IMR-90 (cell line): ENCODE measurements at regions not wholly inside any gene's neighbourhood (a gene's known extent, or its start where the extent isn't known, plus 50 kb on each side); places are given as distances from the start of the nearest gene placed in this dataset.

ENCODE experiments used
- ATAC-seq: fragments of 200-7000 bp; cut with Tn5 transposase; 2 replicates; pipeline ENCODE4 v1.9.1; 2020; ENCODE audit warnings: low read depth, mild to moderate bottlenecking, moderate library complexity
- BruUV-seq: library from RNA; stranded (reverse); fragments of 400-500 nt; replicated peaks from 2 replicates; lab custom pipeline; 2021; lab: Mats Ljungman, UMichigan
- CTCF ChIA-PET: fragments of 300-600 bp; formaldehyde crosslinking; extraction: SDS; loops from one replicate; lab custom pipeline; 2021; ENCODE audit warnings: antibody characterized with exemption; lab: Yijun Ruan, JAX
- POLR2A ChIA-PET: fragments of 300-600 bp; sonication (Branson Sonifier 250); formaldehyde crosslinking; loops from one replicate; lab custom pipeline; 2022; ENCODE audit warnings: antibody characterized with exemption; ENCODE audit not compliant: unreplicated experiment; lab: Charles Lee
- DNase-seq: peaks from one replicate; pipeline ENCODE4 v3.0.0; 2013
- H2AFZ ChIP-seq: replicated peaks from 2 replicates; pipeline ENCODE3; 2013; ENCODE audit warnings: low read length, mild to moderate bottlenecking; ENCODE audit not compliant: poor library complexity
- H2AK5ac ChIP-seq: 2 replicates; pipeline ENCODE4 v1.6.1; 2013; ENCODE audit warnings: low read depth, low read length, inconsistent platforms
- H2AK9ac ChIP-seq: replicated peaks from 2 replicates; pipeline ENCODE3; 2013; ENCODE audit warnings: mild to moderate bottlenecking, low read depth, low read length, moderate library complexity; ENCODE audit not compliant: poor library complexity
- H2BK120ac ChIP-seq: 2 replicates; pipeline ENCODE4 v1.6.1; 2013; ENCODE audit warnings: low read depth, low read length, inconsistent platforms
- H2BK15ac ChIP-seq: 3 replicates; pipeline ENCODE4 v1.6.1; 2013; ENCODE audit warnings: low read depth, low read length, inconsistent platforms
- H2BK20ac ChIP-seq: 2 replicates; pipeline ENCODE4 v1.6.1; 2013; ENCODE audit warnings: low read depth, mild to moderate bottlenecking, inconsistent platforms, low read length, moderate library complexity
- H2BK5ac ChIP-seq: 2 replicates; pipeline ENCODE4 v1.6.1; 2013; ENCODE audit warnings: mild to moderate bottlenecking, low read depth, low read length, inconsistent platforms; ENCODE audit not compliant: poor library complexity, severe bottlenecking
- H3K14ac ChIP-seq: replicated peaks from 2 replicates; pipeline ENCODE4 v1.6.1; 2013; ENCODE audit warnings: low read depth, low read length, inconsistent platforms
- H3K18ac ChIP-seq: 2 replicates; pipeline ENCODE4 v1.6.1; 2013; ENCODE audit warnings: low read depth, low read length, control low read depth
- H3K23ac ChIP-seq: 2 replicates; pipeline ENCODE4 v1.6.1; 2013; ENCODE audit warnings: low read depth, low read length, inconsistent platforms
- H3K27ac ChIP-seq: 2 replicates; pipeline ENCODE4 v1.5.1; 2013; ENCODE audit warnings: mild to moderate bottlenecking, control low read depth, low read length; ENCODE audit not compliant: insufficient read depth
- H3K27me3 ChIP-seq: 2 replicates; pipeline ENCODE4 v1.6.1; 2013; ENCODE audit warnings: low read length; ENCODE audit not compliant: control insufficient read depth, insufficient read depth
- H3K36me3 ChIP-seq: 2 replicates; pipeline ENCODE4 v1.6.1; 2013; ENCODE audit warnings: low read length, mixed read lengths; ENCODE audit not compliant: control insufficient read depth, insufficient read depth
- H3K4ac ChIP-seq: 2 replicates; pipeline ENCODE4 v1.6.1; 2013; ENCODE audit warnings: low read depth, low read length, inconsistent platforms
- H3K4me1 ChIP-seq: 2 replicates; pipeline ENCODE4 v1.6.1; 2013; ENCODE audit warnings: low read length, mixed read lengths; ENCODE audit not compliant: control insufficient read depth, insufficient read depth
- H3K4me2 ChIP-seq: 2 replicates; pipeline ENCODE4 v1.6.1; 2013; ENCODE audit warnings: low read depth, mild to moderate bottlenecking, control low read depth, low read length, moderate library complexity
- H3K4me3 ChIP-seq: 2 replicates; pipeline ENCODE4 v1.5.1; 2013; ENCODE audit warnings: low read depth, mild to moderate bottlenecking, control low read depth, low read length, moderate library complexity; ENCODE audit not compliant: insufficient read depth
- H3K56ac ChIP-seq: 2 replicates; pipeline ENCODE4 v1.6.1; 2013; ENCODE audit warnings: low read length, inconsistent platforms; ENCODE audit not compliant: insufficient read depth; ENCODE audit errors: extremely low read depth
- H3K79me1 ChIP-seq, 2 experiments: 2 replicates each; pipeline ENCODE4 v1.6.1; 2013; ENCODE audit warnings: low read length in 2 of 2, inconsistent platforms in 1 of 2, low read depth in 1 of 2
- H3K9ac ChIP-seq: 2 replicates; pipeline ENCODE4 v1.6.1; 2013; ENCODE audit warnings: low read depth, low read length, control low read depth
- H3K9me1 ChIP-seq: 2 replicates; pipeline ENCODE4 v1.6.1; 2013; ENCODE audit warnings: low read length, inconsistent platforms; ENCODE audit not compliant: insufficient read depth
- H3K9me3 ChIP-seq: 2 replicates; pipeline ENCODE4 v1.6.1; 2013; ENCODE audit warnings: low read length; ENCODE audit not compliant: control insufficient read depth, insufficient read depth
- H4K20me1 ChIP-seq: 2 replicates; pipeline ENCODE4 v1.6.1; 2013; ENCODE audit warnings: low read length, inconsistent platforms; ENCODE audit not compliant: insufficient read depth
- H4K5ac ChIP-seq: 2 replicates; pipeline ENCODE4 v1.6.1; 2013; ENCODE audit warnings: mild to moderate bottlenecking, low read depth, low read length, control low read depth
- H4K8ac ChIP-seq, 2 experiments: 2 replicates each; pipeline ENCODE4 v1.6.1; 2013; ENCODE audit warnings: low read depth in 2 of 2, low read length in 2 of 2, control low read depth in 1 of 2, inconsistent platforms in 1 of 2
- H4K91ac ChIP-seq: 2 replicates; pipeline ENCODE4 v1.6.1; 2013; ENCODE audit warnings: low read depth, low read length, inconsistent platforms; ENCODE audit not compliant: insufficient read depth
- BHLHE40 ChIP-seq: fragments of 150-350 bp; IDR thresholded peaks from 2 replicates; pipeline ENCODE4 v1.6.1; 2016; ENCODE audit warnings: mild to moderate bottlenecking, low read depth, low read length
- CEBPB ChIP-seq: IDR thresholded peaks from 2 replicates; pipeline ENCODE4 v1.6.1; 2012; ENCODE audit warnings: low read depth, low read length, improper control_type of control experiment
- CHD1 ChIP-seq: IDR thresholded peaks from 2 replicates; pipeline ENCODE4 v1.6.1; 2012; ENCODE audit warnings: low read depth, low read length, improper control_type of control experiment
- MAFK ChIP-seq: IDR thresholded peaks from 2 replicates; pipeline ENCODE4 v1.6.1; 2012; ENCODE audit warnings: low read depth, low read length, improper control_type of control experiment
- MAZ ChIP-seq: IDR thresholded peaks from 2 replicates; pipeline ENCODE4 v1.6.1; 2012; ENCODE audit warnings: low read depth, mild to moderate bottlenecking, low read length, improper control_type of control experiment, moderate library complexity, borderline replicate concordance
- MXI1 ChIP-seq: IDR thresholded peaks from 2 replicates; pipeline ENCODE4 v1.6.1; 2012; ENCODE audit warnings: low read depth, mild to moderate bottlenecking, low read length, moderate library complexity, borderline replicate concordance
- NFE2L2 ChIP-seq: fragments of 150-350 bp; IDR thresholded peaks from 2 replicates; pipeline ENCODE4 v1.6.1; 2016; ENCODE audit warnings: low read depth, mild to moderate bottlenecking, low read length
- POLR2A ChIP-seq: IDR thresholded peaks from 2 replicates; pipeline ENCODE4 v1.6.1; 2012; ENCODE audit warnings: mild to moderate bottlenecking, low read depth, low read length
- RAD21 ChIP-seq: IDR thresholded peaks from 2 replicates; pipeline ENCODE4 v1.6.1; 2012; ENCODE audit warnings: low read length, improper control_type of control experiment
- RCOR1 ChIP-seq: IDR thresholded peaks from 2 replicates; pipeline ENCODE4 v1.6.1; 2012; ENCODE audit warnings: mild to moderate bottlenecking, low read length, improper control_type of control experiment; ENCODE audit not compliant: insufficient replicate concordance
- RFX5 ChIP-seq: IDR thresholded peaks from 2 replicates; pipeline ENCODE4 v1.8.0; 2012; ENCODE audit warnings: low read depth, mild to moderate bottlenecking, low read length, moderate library complexity
- SMC3 ChIP-seq: fragments of 150-350 bp; IDR thresholded peaks from 2 replicates; pipeline ENCODE4 v1.6.1; 2016; ENCODE audit warnings: low read depth, mild to moderate bottlenecking, antibody characterized with exemption, low read length, moderate library complexity
- WGBS, 2 experiments: methylation state at CpG; one replicate each; pipeline versions ENCODE4 v1.1.5 to v1.1.7; 2013; ENCODE audit warnings: missing lambda C conversion rate in 2 of 2; ENCODE audit not compliant: insufficient read length in 1 of 2; ENCODE audit errors: extremely low coverage in 2 of 2; 5-methylcytosine and 5-hydroxymethylcytosine counted together
- dilution Hi-C: fragments of 300-500 bp; cut with HindIII; formaldehyde crosslinking; loops from one replicate; pipeline ENCODE4 v1.14.3; 2018; ENCODE audit warnings: low sequenced_read_pairs; ENCODE audit not compliant: unreplicated experiment
- in situ Hi-C: fragments of 300-500 bp; cut with MboI; formaldehyde crosslinking; loops from 3 replicates; pipeline ENCODE4 v1.14.3; 2019; ENCODE audit warnings: low sequenced_read_pairs, inconsistent platforms, mixed read lengths
- intact Hi-C: fragments of 100-400 bp; cut with micrococcal nuclease; formaldehyde crosslinking; loops from 2 replicates; pipeline ENCODE4 v1.10.0; 2022
- TF ChIP-seq, protein P1 (sequence below): conservative IDR thresholded peaks from 2 replicates; pipeline ENCODE4 v1.5.1; 2012; ENCODE audit warnings: mild to moderate bottlenecking, low read depth, low read length, improper control_type of control experiment
- TF ChIP-seq, protein P2 (sequence below): fragments of 150-350 bp; IDR thresholded peaks from 2 replicates; pipeline ENCODE4 v1.6.1; 2016; ENCODE audit warnings: low read depth, mild to moderate bottlenecking, low read length, moderate library complexity, borderline replicate concordance
- TF ChIP-seq, protein P3 (sequence below): fragments of 150-350 bp; IDR thresholded peaks from 2 replicates; pipeline ENCODE4 v1.6.1; 2017; ENCODE audit warnings: mild to moderate bottlenecking, antibody characterized with exemption, low read length, low read depth

- H3K4ac ChIP-seq, result peak overlapping the region; percentile 99
- peak overlapping the region; percentile 96; the same call in 2 of the 3 replicates for H2BK15ac ChIP-seq
- DNase-seq, result peak; percentile 96
- peaks cover 19% of the 10 kb centered on the region for H3K9me1 ChIP-seq
- in situ Hi-C loops, result no loop called here
- peaks cover 17% of the 10 kb centered on the region for H3K4me1 ChIP-seq
- H3K18ac ChIP-seq, result peak overlapping the region; percentile 84
- H4K8ac ChIP-seq, result peak overlapping the region; percentile 29 to 94
- ATAC-seq, result peak; percentile 93
- H3K79me1 ChIP-seq, result peaks cover 5 to 72% of the 10 kb centered on the region in 2 experiments; a peak in 3 of 4 replicates
- H2BK5ac ChIP-seq, result peak overlapping the region; percentile 72
- ChIA-PET POLR2A (no interaction called here), CTCF (interaction anchor here (0.6 to 1.2 kb wide), 3 partner anchors 23 to 1135 kb away, joined by 3 to 4 read pairs (median 3); no protein-coding TSS in a partner anchor)
- H2BK20ac ChIP-seq, result peak overlapping the region; percentile 100
- no peaks in the 10 kb centered on the region for H3K9me3 ChIP-seq
- intact Hi-C loops, result no loop called here
- H4K20me1 ChIP-seq, result no peaks in the 10 kb centered on the region
- no peaks in the 10 kb centered on the region for H3K27me3 ChIP-seq
- peak overlapping the region; percentile 58 for H3K4me2 ChIP-seq
- dilution Hi-C loops, result no loop called here
- H3K9ac ChIP-seq, result no peak overlapping the region
- H2AK5ac ChIP-seq, result peak overlapping the region; percentile 98
- H2BK120ac ChIP-seq, result peak overlapping the region; percentile 98
- peak overlapping the region; percentile 94 for H3K23ac ChIP-seq
- H4K91ac ChIP-seq, result peak overlapping the region; percentile 97
- peak overlapping the region; percentile 69 for H4K5ac ChIP-seq
- peak overlapping the region; percentile 81 for H3K27ac ChIP-seq
- no CpG with 5 or more reads among the region's 6 CpGs for WGBS, 2 experiments
- H3K36me3 ChIP-seq, result no peaks in the 10 kb centered on the region
- H3K14ac ChIP-seq, result peak overlapping the region; percentile 95
- no TSS peak for BruUV-seq
- H3K4me3 ChIP-seq, result no peak overlapping the region
- peak overlapping the region; percentile 84 for H3K56ac ChIP-seq
- no peak overlapping the region for H2AK9ac ChIP-seq
- H2AFZ ChIP-seq, result no peak overlapping the region
- TF ChIP-seq, protein P1, sequence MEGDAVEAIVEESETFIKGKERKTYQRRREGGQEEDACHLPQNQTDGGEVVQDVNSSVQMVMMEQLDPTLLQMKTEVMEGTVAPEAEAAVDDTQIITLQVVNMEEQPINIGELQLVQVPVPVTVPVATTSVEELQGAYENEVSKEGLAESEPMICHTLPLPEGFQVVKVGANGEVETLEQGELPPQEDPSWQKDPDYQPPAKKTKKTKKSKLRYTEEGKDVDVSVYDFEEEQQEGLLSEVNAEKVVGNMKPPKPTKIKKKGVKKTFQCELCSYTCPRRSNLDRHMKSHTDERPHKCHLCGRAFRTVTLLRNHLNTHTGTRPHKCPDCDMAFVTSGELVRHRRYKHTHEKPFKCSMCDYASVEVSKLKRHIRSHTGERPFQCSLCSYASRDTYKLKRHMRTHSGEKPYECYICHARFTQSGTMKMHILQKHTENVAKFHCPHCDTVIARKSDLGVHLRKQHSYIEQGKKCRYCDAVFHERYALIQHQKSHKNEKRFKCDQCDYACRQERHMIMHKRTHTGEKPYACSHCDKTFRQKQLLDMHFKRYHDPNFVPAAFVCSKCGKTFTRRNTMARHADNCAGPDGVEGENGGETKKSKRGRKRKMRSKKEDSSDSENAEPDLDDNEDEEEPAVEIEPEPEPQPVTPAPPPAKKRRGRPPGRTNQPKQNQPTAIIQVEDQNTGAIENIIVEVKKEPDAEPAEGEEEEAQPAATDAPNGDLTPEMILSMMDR, result no peak
- TF ChIP-seq RCOR1 (peak; percentile 75), POLR2A (peak; percentile 48; the same call in 1 of the 2 replicates), MAFK (0 out of 2 replicates have a peak, but pooled peaks have one; percentile 28), NFE2L2 (no peak), RAD21 (no peak), CHD1 (no peak), RFX5 (no peak), SMC3 (no peak), CEBPB (peak; percentile 86), BHLHE40 (peak; percentile 85), MAZ (peak; percentile 84; the same call in 1 of the 2 replicates), MXI1 (no peak)
- TF ChIP-seq, protein P2, sequence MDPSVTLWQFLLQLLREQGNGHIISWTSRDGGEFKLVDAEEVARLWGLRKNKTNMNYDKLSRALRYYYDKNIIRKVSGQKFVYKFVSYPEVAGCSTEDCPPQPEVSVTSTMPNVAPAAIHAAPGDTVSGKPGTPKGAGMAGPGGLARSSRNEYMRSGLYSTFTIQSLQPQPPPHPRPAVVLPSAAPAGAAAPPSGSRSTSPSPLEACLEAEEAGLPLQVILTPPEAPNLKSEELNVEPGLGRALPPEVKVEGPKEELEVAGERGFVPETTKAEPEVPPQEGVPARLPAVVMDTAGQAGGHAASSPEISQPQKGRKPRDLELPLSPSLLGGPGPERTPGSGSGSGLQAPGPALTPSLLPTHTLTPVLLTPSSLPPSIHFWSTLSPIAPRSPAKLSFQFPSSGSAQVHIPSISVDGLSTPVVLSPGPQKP, result no peak
- TF ChIP-seq, protein P3, sequence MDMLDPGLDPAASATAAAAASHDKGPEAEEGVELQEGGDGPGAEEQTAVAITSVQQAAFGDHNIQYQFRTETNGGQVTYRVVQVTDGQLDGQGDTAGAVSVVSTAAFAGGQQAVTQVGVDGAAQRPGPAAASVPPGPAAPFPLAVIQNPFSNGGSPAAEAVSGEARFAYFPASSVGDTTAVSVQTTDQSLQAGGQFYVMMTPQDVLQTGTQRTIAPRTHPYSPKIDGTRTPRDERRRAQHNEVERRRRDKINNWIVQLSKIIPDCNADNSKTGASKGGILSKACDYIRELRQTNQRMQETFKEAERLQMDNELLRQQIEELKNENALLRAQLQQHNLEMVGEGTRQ, result no peak
These were observed 72.9 kb upstream of the ANO1 start for GRCh38 chr11:70005107-70005818.
